K562 (cell line): ENCODE measurements at regions not wholly inside any gene's neighbourhood (a gene's known extent, or its start where the extent isn't known, plus 50 kb on each side); places are given as distances from the start of the nearest gene placed in this dataset.

Source experiments
- ATAC-seq: fragments of 200-7000 bp; cut with Tn5 transposase; 3 replicates; pipeline ENCODE4 v1.9.1; 2020; ENCODE audit warnings: moderate library complexity
- BruUV-seq: library from RNA; stranded (reverse); fragments of 400-500 nt; replicated peaks from 2 replicates; lab custom pipeline; 2021; lab: Mats Ljungman, UMichigan
- CTCF ChIA-PET: fragments of 300-600 bp; formaldehyde crosslinking; extraction: SDS; loops from one replicate; lab custom pipeline; 2021; ENCODE audit warnings: low intra/inter-chr PET ratio; lab: Yijun Ruan, JAX
- POLR2A ChIA-PET: fragments of 300-600, 350-650 bp; sonication (Branson Sonifier 250); formaldehyde crosslinking; extraction: SDS; loops from one replicate; lab custom pipeline; 2021; ENCODE audit warnings: antibody characterized with exemption, inconsistent platforms; lab: Yijun Ruan, JAX
- DNase-seq, 4 experiments: peaks; one replicate each; pipeline versions ENCODE4 v3.0.0 to v3.0.0-alpha.2; 2011 to 2018; ENCODE audit warnings: low spot score in 3 of 4, mixed read lengths in 3 of 4; ENCODE audit errors: extremely low read depth in 1 of 4
- FAIRE-seq: peaks from 2 replicates; lab custom pipeline; 2011; peaks lifted over from hg19 to GRCh38; lab: Jason Lieb, UNC
- H2AFZ ChIP-seq: 2 replicates; pipeline ENCODE4 v1.6.0; 2011; ENCODE audit warnings: low read depth, low read length, control low read depth, inconsistent platforms
- H3K27ac ChIP-seq: fragments of 200-600 bp; 3 replicates; pipeline ENCODE4 v1.8.0; 2011; ENCODE audit warnings: low read depth, mild to moderate bottlenecking, control low read depth, inconsistent platforms, low read length, moderate library complexity, mixed read lengths; ENCODE audit errors: extremely low read depth
- H3K27me3 ChIP-seq, 2 experiments: fragments of 300-600 bp in 1 of 2; 2 replicates in 1 of 2; 3 replicates in 1 of 2; pipeline versions ENCODE4 v1.6.0 to v1.8.0; 2011; ENCODE audit warnings: inconsistent platforms in 2 of 2, low read length in 2 of 2, mild to moderate bottlenecking in 1 of 2, mixed read lengths in 1 of 2, moderate library complexity in 1 of 2; ENCODE audit not compliant: control insufficient read depth in 2 of 2, insufficient read depth in 2 of 2
- H3K36me3 ChIP-seq: fragments of 300-600 bp; 3 replicates; pipeline ENCODE4 v1.8.0; 2011; ENCODE audit warnings: mild to moderate bottlenecking, low read length, inconsistent platforms; ENCODE audit not compliant: control insufficient read depth, insufficient read depth
- H3K4me1 ChIP-seq, 2 experiments: fragments of 200-600 bp in 1 of 2; replicated peaks in 1 of 2; 2 replicates in 1 of 2; 3 replicates in 1 of 2; pipeline versions ENCODE4 v1.5.1 to v1.8.0; 2011; ENCODE audit warnings: inconsistent platforms in 2 of 2, low read length in 2 of 2, mild to moderate bottlenecking in 1 of 2, mixed read lengths in 1 of 2, moderate library complexity in 1 of 2; ENCODE audit not compliant: control insufficient read depth in 2 of 2, insufficient read depth in 2 of 2
- H3K4me2 ChIP-seq: 2 replicates; pipeline ENCODE4 v1.6.1; 2011; ENCODE audit warnings: low read length, control low read depth, inconsistent platforms, mixed read lengths; ENCODE audit not compliant: insufficient read depth
- H3K4me3 ChIP-seq: fragments of 200-600 bp; sonication (generic), shearing (Covaris generic); 2 replicates; pipeline ENCODE4 v1.5.1; 2016; ENCODE audit warnings: control low read depth, inconsistent platforms
- H3K79me2 ChIP-seq: fragments of 200-600 bp; 3 replicates; pipeline ENCODE4 v1.8.0; 2011; ENCODE audit warnings: low read length, inconsistent platforms; ENCODE audit not compliant: control insufficient read depth, insufficient read depth
- H3K9ac ChIP-seq, 2 experiments: 2 replicates each; pipeline versions ENCODE4 v1.6.0 to v1.6.1; 2011; ENCODE audit warnings: low read depth in 2 of 2, low read length in 2 of 2, control low read depth in 1 of 2, inconsistent platforms in 1 of 2, mild to moderate bottlenecking in 1 of 2, mixed read lengths in 1 of 2; ENCODE audit not compliant: insufficient read depth in 1 of 2
- H3K9me1 ChIP-seq: one replicate; pipeline ENCODE4 v1.6.0; 2011; ENCODE audit warnings: inconsistent platforms, mild to moderate bottlenecking, low read length, moderate library complexity; ENCODE audit not compliant: control insufficient read depth, insufficient read depth
- H3K9me3 ChIP-seq: replicated peaks from 2 replicates; pipeline ENCODE4 v1.5.1; 2011; ENCODE audit warnings: low read depth, low read length, inconsistent platforms; ENCODE audit not compliant: control insufficient read depth, insufficient read depth
- H4K20me1 ChIP-seq: replicated peaks from 2 replicates; pipeline ENCODE4 v1.6.1; 2011; ENCODE audit warnings: low read length, inconsistent platforms, mixed read lengths; ENCODE audit not compliant: control insufficient read depth, insufficient read depth
- PRDM10 ChIP-seq: fragments of 450-650 bp; IDR thresholded peaks from 2 replicates; pipeline ENCODE4 v1.6.1; 2018; ENCODE audit not compliant: partially characterized antibody
- ZNF274 ChIP-seq: IDR thresholded peaks from 2 replicates; pipeline ENCODE4 v1.6.1; 2011; ENCODE audit warnings: low read depth, mild to moderate bottlenecking, low read length, moderate library complexity, borderline replicate concordance
- WGBS: fragments of 100-300 bp; shearing (Covaris generic); methylation state at CpG from one replicate; pipeline ENCODE4 v1.1.6; 2016; ENCODE audit warnings: low coverage, mixed read lengths; ENCODE audit not compliant: insufficient coverage; ENCODE audit errors: missing lambda C conversion rate; 5-methylcytosine and 5-hydroxymethylcytosine counted together
- in situ Hi-C: fragments of 300-500 bp; cut with MboI; formaldehyde crosslinking; loops from 4 replicates; pipeline ENCODE4 v1.15.0; 2018; ENCODE audit warnings: inconsistent platforms, mixed read lengths
- intact Hi-C: fragments of 100-400 bp; cut with micrococcal nuclease; formaldehyde crosslinking; loops from 2 replicates; pipeline ENCODE4 v1.14.2; 2022

DNA sequence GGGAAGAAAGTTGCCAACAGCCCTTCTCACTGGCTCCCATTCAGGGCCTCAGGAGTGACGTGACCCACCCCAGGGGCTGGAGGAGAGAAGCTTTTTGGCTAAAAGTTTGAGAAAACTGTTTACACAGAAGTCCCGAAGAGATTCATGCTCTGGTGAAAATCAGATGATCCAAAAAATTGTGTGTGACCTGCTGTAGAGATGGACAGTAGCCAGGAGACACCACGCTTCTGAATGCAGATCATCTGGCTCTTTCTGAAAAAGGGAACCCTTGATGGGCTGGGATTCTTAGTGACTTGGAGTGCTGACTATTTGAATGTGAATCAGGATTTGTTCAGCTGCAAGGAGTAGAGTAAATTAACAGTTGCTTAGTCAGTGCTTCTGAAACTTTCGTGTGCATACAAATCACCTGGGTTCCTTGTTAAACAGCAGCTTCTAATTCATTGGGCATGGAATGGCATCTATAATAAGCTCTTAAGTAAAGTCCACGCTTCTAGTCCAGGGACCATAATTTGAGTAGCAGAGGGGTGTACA lies 265.1 kb downstream of the PREX1 start:
- Histone ChIP-seq H3K36me3 (no peaks in the 10 kb centered on the region), H3K4me2 (no peak overlapping the region), H4K20me1 (peaks cover 3% of the 10 kb centered on the region; the same call in 1 of the 2 replicates), H3K27ac (no peak overlapping the region), H3K79me2 (no peaks in the 10 kb centered on the region), H3K4me3 (no peak overlapping the region), H3K9me1 (no peaks in the 10 kb centered on the region), H2AFZ (no peak overlapping the region), H3K27me3 (peaks cover 0 to 13% of the 10 kb centered on the region in 2 experiments; a peak in 1 of 5 replicates), H3K9ac (no peak overlapping the region), H3K4me1 (no peaks in the 10 kb centered on the region), H3K9me3 (no peaks in the 10 kb centered on the region)
- ChIA-PET CTCF (no interaction called here), POLR2A (no interaction called here)
- no peak for TF ChIP-seq ZNF274
- TF ChIP-seq PRDM10: no peak
- WGBS: 0% methylated on average over 5 of the region's 5 CpGs
- FAIRE-seq (no peak), ATAC-seq (no peak), DNase-seq (no peak)
- in situ Hi-C loops: no loop called here
- intact Hi-C loops: no loop called here
- no TSS peak for BruUV-seq
